Neural progenitor cell (in vitro differentiated cells): ENCODE measurements at regions not wholly inside any gene's neighbourhood (a gene's known extent, or its start where the extent isn't known, plus 50 kb on each side); places are given as distances from the start of the nearest gene placed in this dataset.

Experiments used
- DNase-seq: peaks from one replicate; pipeline ENCODE4 v3.0.0-alpha.2; 2016; ENCODE audit warnings: low spot score
- H2AFZ ChIP-seq: fragments of 200-600 bp; sonication (generic); replicated peaks from 2 replicates; pipeline ENCODE4 v1.6.1; 2016; ENCODE audit warnings: antibody characterized with exemption
- H3F3A ChIP-seq: fragments of 200-600 bp; sonication (generic); 2 replicates; pipeline ENCODE4 v1.6.1; 2016; ENCODE audit warnings: antibody characterized with exemption, low read depth
- H3K27ac ChIP-seq: fragments of 200-600 bp; sonication (generic); 2 replicates; pipeline ENCODE4 v1.5.1; 2016; ENCODE audit warnings: mild to moderate bottlenecking
- H3K27me3 ChIP-seq: fragments of 200-600 bp; sonication (generic); 2 replicates; pipeline ENCODE4 v1.6.1; 2016; ENCODE audit warnings: mild to moderate bottlenecking, moderate library complexity
- H3K36me3 ChIP-seq: fragments of 200-600 bp; sonication (generic); 2 replicates; pipeline ENCODE4 v1.5.1; 2016
- H3K4me1 ChIP-seq: fragments of 200-600 bp; sonication (generic); 2 replicates; pipeline ENCODE4 v1.6.1; 2016; ENCODE audit warnings: mixed run types
- H3K4me2 ChIP-seq: fragments of 200-600 bp; sonication (generic); 2 replicates; pipeline ENCODE4 v1.6.1; 2016
- H3K4me3 ChIP-seq: fragments of 200-600 bp; sonication (generic); 2 replicates; pipeline ENCODE4 v1.5.1; 2016
- H3K79me2 ChIP-seq: fragments of 200-600 bp; sonication (generic); 2 replicates; pipeline ENCODE4 v1.6.1; 2016; ENCODE audit warnings: low read depth
- H3K9ac ChIP-seq: fragments of 200-600 bp; sonication (generic); 2 replicates; pipeline ENCODE4 v1.6.1; 2016
- H3K9me3 ChIP-seq: fragments of 200-600 bp; sonication (generic); 2 replicates; pipeline ENCODE4 v1.5.1; 2016; ENCODE audit warnings: low read depth
- H4K20me1 ChIP-seq: fragments of 200-600 bp; sonication (generic); 2 replicates; pipeline ENCODE4 v1.6.1; 2016; ENCODE audit warnings: low read depth
- H3K27ac Mint-ChIP-seq: 3 replicates; pipeline ENCODE4 v1.8.0; 2021; ENCODE audit warnings: mixed read lengths
- H3K27me3 Mint-ChIP-seq: 2 replicates; pipeline ENCODE4 v1.8.0; 2022; ENCODE audit warnings: low read depth, mild to moderate bottlenecking, inconsistent platforms, moderate library complexity, mixed read lengths; ENCODE audit not compliant: insufficient read depth
- H3K36me3 Mint-ChIP-seq: 3 replicates; pipeline ENCODE4 v1.8.0; 2021; ENCODE audit warnings: mixed read lengths
- H3K4me1 Mint-ChIP-seq: 3 replicates; pipeline ENCODE4 v1.8.0; 2021; ENCODE audit warnings: mixed read lengths
- H3K4me3 Mint-ChIP-seq: 3 replicates; pipeline ENCODE4 v1.8.0; 2021; ENCODE audit warnings: mild to moderate bottlenecking, moderate library complexity, mixed read lengths
- H3K9me3 Mint-ChIP-seq: 3 replicates; pipeline ENCODE4 v1.8.0; 2020; ENCODE audit warnings: mixed read lengths
- EZH2 ChIP-seq: fragments of 200-600 bp; sonication (generic); IDR thresholded peaks from 2 replicates; pipeline ENCODE4 v1.6.1; 2017; ENCODE audit warnings: antibody characterized with exemption, mild to moderate bottlenecking, moderate library complexity
- EZH2phosphoT487 ChIP-seq: fragments of 200-600 bp; sonication (generic); IDR thresholded peaks from 2 replicates; pipeline ENCODE4 v1.6.1; 2017; ENCODE audit warnings: antibody characterized with exemption
- TF ChIP-seq, protein P1 (sequence below): fragments of 200-600 bp; sonication (generic); IDR thresholded peaks from 2 replicates; pipeline ENCODE4 v1.5.1; 2017; ENCODE audit warnings: antibody characterized with exemption, mild to moderate bottlenecking

DNA sequence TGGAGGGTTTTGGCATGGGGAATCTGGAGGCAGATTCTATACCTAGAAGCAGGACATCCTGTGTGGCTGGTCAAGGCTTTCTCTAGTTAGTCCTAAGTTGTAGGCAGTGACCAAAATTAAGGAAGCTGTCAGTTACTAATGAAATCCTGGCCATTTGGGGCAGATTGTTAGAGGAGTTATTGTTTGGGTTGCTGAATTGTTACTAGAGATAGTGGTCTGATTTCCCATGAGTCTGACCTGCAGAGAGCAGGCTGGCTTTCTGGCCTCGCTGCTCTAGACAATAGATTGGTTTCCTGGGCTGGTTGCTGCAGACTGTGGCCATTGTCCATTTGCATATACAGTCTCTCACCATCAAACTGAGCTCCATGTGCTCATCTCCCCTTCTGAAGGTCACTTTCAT lies 205.0 kb upstream of the SASH1 start:
- Histone ChIP-seq H3K27me3 (no peaks in the 10 kb centered on the region), H3K9ac (no peak overlapping the region), H4K20me1 (no peaks in the 10 kb centered on the region), H3K9me3 (no peaks in the 10 kb centered on the region), H3K4me1 (no peaks in the 10 kb centered on the region), H2AFZ (no peak overlapping the region), H3K4me2 (no peak overlapping the region), H3F3A (no peaks in the 10 kb centered on the region), H3K27ac (no peak overlapping the region), H3K36me3 (no peaks in the 10 kb centered on the region), H3K79me2 (no peaks in the 10 kb centered on the region), H3K4me3 (no peak overlapping the region)
- H3K27ac Mint-ChIP-seq = no peak overlapping the region
- TF ChIP-seq, protein P1, sequence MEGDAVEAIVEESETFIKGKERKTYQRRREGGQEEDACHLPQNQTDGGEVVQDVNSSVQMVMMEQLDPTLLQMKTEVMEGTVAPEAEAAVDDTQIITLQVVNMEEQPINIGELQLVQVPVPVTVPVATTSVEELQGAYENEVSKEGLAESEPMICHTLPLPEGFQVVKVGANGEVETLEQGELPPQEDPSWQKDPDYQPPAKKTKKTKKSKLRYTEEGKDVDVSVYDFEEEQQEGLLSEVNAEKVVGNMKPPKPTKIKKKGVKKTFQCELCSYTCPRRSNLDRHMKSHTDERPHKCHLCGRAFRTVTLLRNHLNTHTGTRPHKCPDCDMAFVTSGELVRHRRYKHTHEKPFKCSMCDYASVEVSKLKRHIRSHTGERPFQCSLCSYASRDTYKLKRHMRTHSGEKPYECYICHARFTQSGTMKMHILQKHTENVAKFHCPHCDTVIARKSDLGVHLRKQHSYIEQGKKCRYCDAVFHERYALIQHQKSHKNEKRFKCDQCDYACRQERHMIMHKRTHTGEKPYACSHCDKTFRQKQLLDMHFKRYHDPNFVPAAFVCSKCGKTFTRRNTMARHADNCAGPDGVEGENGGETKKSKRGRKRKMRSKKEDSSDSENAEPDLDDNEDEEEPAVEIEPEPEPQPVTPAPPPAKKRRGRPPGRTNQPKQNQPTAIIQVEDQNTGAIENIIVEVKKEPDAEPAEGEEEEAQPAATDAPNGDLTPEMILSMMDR = no peak
- TF ChIP-seq EZH2phosphoT487 = no peak
- no peak for TF ChIP-seq EZH2
- peaks cover 3% of the 10 kb centered on the region for H3K4me1 Mint-ChIP-seq
- H3K9me3 Mint-ChIP-seq = peaks cover 11% of the 10 kb centered on the region
- no peak for DNase-seq
- H3K4me3 Mint-ChIP-seq = no peak overlapping the region
- peaks cover 2% of the 10 kb centered on the region for H3K27me3 Mint-ChIP-seq
- H3K36me3 Mint-ChIP-seq = peaks cover 3% of the 10 kb centered on the region

DNA sequence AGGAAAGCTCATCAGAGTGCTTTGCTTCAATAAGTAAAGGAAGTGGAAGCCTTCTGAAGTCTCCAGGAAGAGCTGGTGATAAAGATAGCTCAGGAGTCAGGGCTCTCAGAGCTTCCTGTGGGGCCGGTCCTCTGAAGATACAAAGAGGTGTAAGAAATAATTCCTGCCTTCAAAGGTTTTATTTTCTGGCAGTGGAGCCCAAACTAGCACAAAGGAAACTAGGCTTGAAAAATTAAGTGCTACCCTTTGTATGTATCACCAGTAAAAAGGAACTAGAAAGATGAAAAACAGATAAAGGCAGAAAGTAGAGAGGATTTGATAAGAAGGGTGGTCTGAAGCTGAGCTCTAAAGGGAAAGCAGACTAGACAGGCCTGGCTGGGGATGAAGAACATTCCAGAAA lies 204.1 kb upstream of the SASH1 start:
- Histone ChIP-seq H3K36me3 (no peaks in the 10 kb centered on the region), H3K27ac (no peak overlapping the region), H3K4me1 (no peaks in the 10 kb centered on the region), H4K20me1 (no peaks in the 10 kb centered on the region), H3K9ac (no peak overlapping the region), H3F3A (no peaks in the 10 kb centered on the region), H3K27me3 (no peaks in the 10 kb centered on the region), H3K4me2 (no peak overlapping the region), H3K9me3 (no peaks in the 10 kb centered on the region), H2AFZ (no peak overlapping the region), H3K4me3 (no peak overlapping the region), H3K79me2 (no peaks in the 10 kb centered on the region)
- TF ChIP-seq EZH2 (no peak), EZH2phosphoT487 (no peak)
- TF ChIP-seq, protein P1 = no peak
- Mint-ChIP-seq H3K27me3 (peaks cover 2% of the 10 kb centered on the region), H3K27ac (no peak overlapping the region), H3K4me3 (no peak overlapping the region), H3K4me1 (peaks cover 3% of the 10 kb centered on the region), H3K36me3 (peaks cover 3% of the 10 kb centered on the region), H3K9me3 (peaks cover 11% of the 10 kb centered on the region)
- DNase-seq = no peak

DNA sequence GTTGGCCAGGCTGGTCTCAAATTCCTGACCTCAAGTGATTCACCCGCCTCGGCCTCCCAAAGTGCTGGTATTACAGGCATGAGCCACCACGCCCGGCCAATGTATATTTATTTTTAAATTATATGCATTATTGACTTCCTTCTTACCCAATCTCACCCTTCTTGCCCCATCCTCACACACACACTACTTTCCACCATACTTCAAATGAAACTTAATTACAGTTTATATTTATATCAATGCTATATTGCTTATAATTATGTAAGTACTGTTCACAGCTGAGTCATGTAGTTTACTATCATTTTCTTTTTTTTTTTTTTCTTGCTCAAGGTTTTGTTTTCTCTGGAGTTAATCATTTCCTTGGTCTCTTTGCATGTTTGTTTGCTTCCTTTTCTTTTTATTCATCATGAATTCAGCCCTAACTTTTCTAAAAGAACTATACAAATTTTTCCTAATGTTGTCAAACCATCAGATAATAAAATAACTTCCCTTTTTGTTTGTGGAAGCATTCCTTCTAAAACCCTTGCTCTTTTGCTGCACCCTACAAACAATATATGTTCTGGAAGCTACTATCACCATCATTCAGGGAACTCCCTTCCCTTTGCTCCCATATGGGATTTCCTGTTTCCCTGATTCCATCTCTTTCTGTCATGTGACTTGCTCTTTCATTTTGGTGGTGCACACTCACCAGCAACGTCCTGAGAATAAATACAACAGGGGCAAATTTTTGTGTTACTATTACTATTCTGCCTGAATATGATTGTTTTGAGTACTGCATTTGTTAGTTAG lies 201.7 kb upstream of the SASH1 start:
- Histone ChIP-seq H3K9me3 (no peaks in the 10 kb centered on the region), H3K27me3 (no peaks in the 10 kb centered on the region), H3K4me1 (no peaks in the 10 kb centered on the region), H3K9ac (no peak overlapping the region), H3K36me3 (no peaks in the 10 kb centered on the region), H4K20me1 (no peaks in the 10 kb centered on the region), H3K4me2 (no peak overlapping the region), H3K4me3 (no peak overlapping the region), H2AFZ (no peak overlapping the region), H3K79me2 (no peaks in the 10 kb centered on the region), H3K27ac (no peak overlapping the region), H3F3A (no peaks in the 10 kb centered on the region)
- peaks cover 11% of the 10 kb centered on the region for H3K9me3 Mint-ChIP-seq
- DNase-seq = no peak
- peaks cover 2% of the 10 kb centered on the region for H3K27me3 Mint-ChIP-seq
- TF ChIP-seq, protein P1 = no peak
- TF ChIP-seq EZH2 (no peak), EZH2phosphoT487 (no peak)
- peaks cover 3% of the 10 kb centered on the region for H3K36me3 Mint-ChIP-seq
- no peak overlapping the region for H3K4me3 Mint-ChIP-seq
- H3K4me1 Mint-ChIP-seq = peaks cover 3% of the 10 kb centered on the region
- H3K27ac Mint-ChIP-seq = no peak overlapping the region
